ENCODE measurements at regions not wholly inside any gene's neighbourhood (a gene's known extent, or its start where the extent isn't known, plus 50 kb on each side); places are given as distances from the start of the nearest gene placed in this dataset.

DNA sequence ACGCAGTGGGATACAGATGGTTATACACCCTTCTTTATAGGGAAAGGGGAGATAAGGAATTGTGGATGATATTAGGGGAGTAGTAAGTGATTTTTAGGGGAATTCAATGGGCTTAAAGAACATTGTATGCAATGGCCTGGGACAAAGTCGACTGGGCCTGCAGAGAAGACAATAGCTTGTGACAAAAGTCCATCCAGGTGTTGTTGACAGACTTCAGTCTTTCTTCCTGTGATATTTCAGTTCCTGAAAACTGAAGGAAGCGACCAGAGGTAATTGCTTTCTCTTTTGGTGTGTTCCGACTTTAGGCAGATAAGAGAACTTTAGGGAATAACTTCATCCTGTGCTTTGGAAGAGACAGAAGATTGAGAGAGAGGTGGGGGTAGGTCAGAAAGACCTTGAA, 83.1 kb upstream of the NEUROD1 start:
- Histone ChIP-seq H3K4me1 (no peaks in the 10 kb centered on the region), H3K36me3 (replicated peaks in 1 of 2; ENCODE audit: insufficient read depth in 1 of 2, low read depth in 2 of 2) (no peaks in the 10 kb centered on the region), H3K9me3 (no peaks in the 10 kb centered on the region), H3K27me3 (no peaks in the 10 kb centered on the region), H3K4me3 (no peak overlapping the region), H3K27ac (no peak overlapping the region)
- ATAC-seq: no peak
- WGBS, 2 donors: 82 to 90% methylated on average over 4 of the region's 4 CpGs
- TF ChIP-seq, protein P1, sequence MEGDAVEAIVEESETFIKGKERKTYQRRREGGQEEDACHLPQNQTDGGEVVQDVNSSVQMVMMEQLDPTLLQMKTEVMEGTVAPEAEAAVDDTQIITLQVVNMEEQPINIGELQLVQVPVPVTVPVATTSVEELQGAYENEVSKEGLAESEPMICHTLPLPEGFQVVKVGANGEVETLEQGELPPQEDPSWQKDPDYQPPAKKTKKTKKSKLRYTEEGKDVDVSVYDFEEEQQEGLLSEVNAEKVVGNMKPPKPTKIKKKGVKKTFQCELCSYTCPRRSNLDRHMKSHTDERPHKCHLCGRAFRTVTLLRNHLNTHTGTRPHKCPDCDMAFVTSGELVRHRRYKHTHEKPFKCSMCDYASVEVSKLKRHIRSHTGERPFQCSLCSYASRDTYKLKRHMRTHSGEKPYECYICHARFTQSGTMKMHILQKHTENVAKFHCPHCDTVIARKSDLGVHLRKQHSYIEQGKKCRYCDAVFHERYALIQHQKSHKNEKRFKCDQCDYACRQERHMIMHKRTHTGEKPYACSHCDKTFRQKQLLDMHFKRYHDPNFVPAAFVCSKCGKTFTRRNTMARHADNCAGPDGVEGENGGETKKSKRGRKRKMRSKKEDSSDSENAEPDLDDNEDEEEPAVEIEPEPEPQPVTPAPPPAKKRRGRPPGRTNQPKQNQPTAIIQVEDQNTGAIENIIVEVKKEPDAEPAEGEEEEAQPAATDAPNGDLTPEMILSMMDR (IDR thresholded peaks at IDR 0.05): no peak
- no peak for TF ChIP-seq POLR2A (IDR thresholded peaks at IDR 0.05)
- DNase-seq: no peak
- intact Hi-C loops (cut with DNase I): no loop called here

DNA sequence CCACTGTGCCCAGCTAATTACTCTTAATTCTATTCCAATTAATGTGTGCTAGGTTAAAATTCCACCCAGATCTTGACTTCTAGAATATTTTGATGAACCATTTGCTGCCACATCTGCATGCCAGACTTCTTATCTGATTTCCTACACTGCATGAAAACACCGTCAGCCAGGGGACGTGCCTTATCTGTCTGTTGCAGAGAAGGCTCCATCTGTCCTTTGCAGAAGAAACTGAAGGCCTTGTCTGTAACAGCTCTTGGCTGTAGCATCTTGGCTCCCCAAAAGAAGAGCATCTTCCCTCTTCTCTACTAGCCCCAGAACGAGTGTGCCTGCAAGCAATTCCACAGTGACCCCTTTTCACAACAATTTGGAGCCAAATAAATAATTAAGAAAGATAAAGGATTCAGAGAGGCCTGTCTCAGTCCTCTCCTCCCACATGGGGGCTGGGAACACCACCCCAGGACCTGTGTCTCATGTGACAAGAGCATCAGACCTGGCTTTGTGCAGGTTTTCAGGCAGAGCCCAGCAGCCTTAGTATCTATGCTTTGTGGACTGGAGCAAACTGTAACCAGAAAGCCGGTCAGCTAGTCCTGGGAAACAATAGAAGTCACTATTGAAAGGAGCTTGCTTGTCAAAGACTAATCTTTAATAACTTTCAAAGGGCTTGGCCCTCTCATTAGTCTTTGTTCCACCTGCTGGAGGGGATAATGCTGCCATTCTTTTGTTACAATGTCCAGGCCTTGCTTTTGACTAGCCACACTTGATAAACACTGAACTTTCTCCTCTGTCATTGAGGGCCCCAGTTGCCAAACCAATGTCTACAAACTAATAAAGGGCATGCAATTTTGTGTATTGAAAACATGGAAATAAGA, 84.0 kb upstream of the NEUROD1 start:
- peak; percentile 63 for ATAC-seq

DNA sequence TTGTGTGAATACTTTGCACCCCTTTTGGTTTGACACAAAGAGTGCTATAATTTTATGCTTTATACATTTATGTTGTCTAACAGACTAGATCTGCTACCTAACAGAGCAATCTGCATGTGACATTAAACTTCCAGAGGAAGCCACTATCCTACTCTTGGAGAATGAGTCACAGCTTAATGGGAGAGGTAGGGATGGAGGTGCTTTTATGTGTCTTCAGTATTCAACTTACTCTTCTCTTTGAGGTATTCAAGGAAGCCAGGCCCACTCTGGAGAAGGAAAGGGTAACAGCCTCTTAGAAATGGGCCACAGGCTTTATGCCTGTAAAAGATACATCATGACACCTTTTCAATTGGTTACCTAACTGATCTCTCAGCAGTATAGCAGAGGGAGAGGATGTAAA, 85.8 kb upstream of the NEUROD1 start:
- H3K27me3 ChIP-seq: no peaks in the 10 kb centered on the region
- DNase-seq: no peak
- intact Hi-C loops (cut with DNase I): no loop called here
- H3K9me3 ChIP-seq: no peaks in the 10 kb centered on the region
- H3K27ac ChIP-seq: no peak overlapping the region
- H3K4me3 ChIP-seq: no peak overlapping the region
- H3K4me1 ChIP-seq: no peaks in the 10 kb centered on the region
- H3K36me3 ChIP-seq (replicated peaks in 1 of 2; ENCODE audit: insufficient read depth in 1 of 2, low read depth in 2 of 2): no peaks in the 10 kb centered on the region
- TF ChIP-seq POLR2A (IDR thresholded peaks at IDR 0.05): no peak
- TF ChIP-seq, protein P1 (IDR thresholded peaks at IDR 0.05): no peak
- no peak for ATAC-seq

More for the DNA sequence above, 84.0 kb upstream of the NEUROD1 start:
- Histone ChIP-seq H3K4me3 (no peak overlapping the region), H3K27ac (peak overlapping the region in 1 of 4 donors; percentile 2), H3K4me1 (no peaks in the 10 kb centered on the region), H3K9me3 (no peaks in the 10 kb centered on the region), H3K36me3 (replicated peaks in 1 of 2; ENCODE audit: insufficient read depth in 1 of 2, low read depth in 2 of 2) (no peaks in the 10 kb centered on the region), H3K27me3 (no peaks in the 10 kb centered on the region)
- TF ChIP-seq, protein P1 (IDR thresholded peaks at IDR 0.05): no peak
- TF ChIP-seq POLR2A (IDR thresholded peaks at IDR 0.05): no peak
- DNase-seq: no peak
- WGBS, 2 donors: 33 to 51% methylated on average over 4 of the region's 4 CpGs
- intact Hi-C loops (cut with DNase I): no loop called here

DNA sequence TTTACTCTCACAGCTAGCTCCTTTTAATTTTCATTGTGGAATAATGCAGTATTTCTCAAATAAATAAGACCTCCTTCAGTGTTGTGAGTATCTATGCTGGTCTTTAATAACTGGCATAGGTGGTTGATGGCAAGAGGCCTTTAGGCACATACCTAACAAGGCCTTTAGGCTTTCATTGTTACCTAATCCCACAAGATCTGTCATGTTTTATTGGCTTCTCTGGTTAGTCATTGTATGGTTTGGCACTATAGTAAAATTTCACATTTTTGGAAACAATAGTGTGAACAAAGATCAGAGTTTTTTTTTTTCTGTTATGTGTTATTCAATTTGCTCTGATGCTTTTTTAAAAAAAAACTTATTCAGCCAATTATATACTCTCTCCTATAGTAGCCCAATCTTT, 89.8 kb upstream of the NEUROD1 start:
- Histone ChIP-seq H3K4me3 (no peak overlapping the region), H3K27ac (no peak overlapping the region), H3K27me3 (no peaks in the 10 kb centered on the region), H3K9me3 (no peaks in the 10 kb centered on the region), H3K36me3 (replicated peaks in 1 of 2; ENCODE audit: insufficient read depth in 1 of 2, low read depth in 2 of 2) (no peaks in the 10 kb centered on the region), H3K4me1 (no peaks in the 10 kb centered on the region)
- intact Hi-C loops (cut with DNase I): no loop called here
- DNase-seq: no peak
- ATAC-seq: no peak
- TF ChIP-seq POLR2A (IDR thresholded peaks at IDR 0.05): no peak
- TF ChIP-seq, protein P1 (IDR thresholded peaks at IDR 0.05): no peak

DNA sequence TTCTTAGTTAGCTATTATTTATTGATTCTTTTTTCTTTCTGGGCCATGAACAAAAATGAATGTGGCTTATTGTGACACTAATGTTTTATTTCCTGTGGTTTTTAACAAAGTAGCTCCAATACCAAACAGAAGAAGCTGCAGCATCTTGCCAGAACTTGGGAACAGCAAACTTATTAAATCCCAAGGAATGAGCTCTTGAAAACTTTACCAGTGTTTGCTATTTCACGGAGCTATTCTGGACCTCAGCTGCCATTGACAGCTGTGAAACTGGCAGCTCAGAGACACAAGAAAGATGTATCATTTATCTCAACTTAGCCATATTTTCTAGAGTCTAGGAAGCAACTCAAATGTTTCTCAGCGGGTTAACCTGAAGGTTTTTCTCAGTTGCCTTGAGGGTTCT, 91.0 kb upstream of the NEUROD1 start:
- 48 to 56% methylated on average over 2 of the region's 2 CpGs for WGBS, 2 donors
- TF ChIP-seq, protein P1 (IDR thresholded peaks at IDR 0.05): no peak
- no peak for TF ChIP-seq POLR2A (IDR thresholded peaks at IDR 0.05)

More for the DNA sequence above, 91.0 kb upstream of the NEUROD1 start:
- ATAC-seq: no peak
- Histone ChIP-seq H3K27ac (no peak overlapping the region), H3K4me3 (no peak overlapping the region), H3K36me3 (replicated peaks in 1 of 2; ENCODE audit: insufficient read depth in 1 of 2, low read depth in 2 of 2) (no peaks in the 10 kb centered on the region), H3K9me3 (no peaks in the 10 kb centered on the region), H3K27me3 (no peaks in the 10 kb centered on the region), H3K4me1 (no peaks in the 10 kb centered on the region)
- intact Hi-C loops (cut with DNase I): no loop called here
- no peak for DNase-seq
